Progenitor cell of endocrine pancreas (in vitro differentiated cells): ENCODE measurements at regions not wholly inside any gene's neighbourhood (a gene's known extent, or its start where the extent isn't known, plus 50 kb on each side); places are given as distances from the start of the nearest gene placed in this dataset.

Experiments used
- DNase-seq: peaks from one replicate; pipeline ENCODE4 v3.0.0; 2021; ENCODE audit warnings: low spot score; ENCODE audit not compliant: unreplicated experiment
- H3K27ac Mint-ChIP-seq: 2 replicates; pipeline ENCODE4 v1.8.0; 2021; ENCODE audit warnings: mild to moderate bottlenecking, moderate library complexity, mixed read lengths
- H3K27me3 Mint-ChIP-seq: 2 replicates; pipeline ENCODE4 v1.8.0; 2021; ENCODE audit warnings: mixed read lengths
- H3K36me3 Mint-ChIP-seq: 2 replicates; pipeline ENCODE4 v1.8.0; 2022; ENCODE audit warnings: mixed read lengths; ENCODE audit not compliant: insufficient read depth
- H3K4me1 Mint-ChIP-seq: 2 replicates; pipeline ENCODE4 v1.8.0; 2021; ENCODE audit warnings: low read depth, mixed read lengths
- H3K4me3 Mint-ChIP-seq: 2 replicates; pipeline ENCODE4 v1.8.0; 2021; ENCODE audit warnings: low read depth, mild to moderate bottlenecking, moderate library complexity, mixed read lengths
- H3K9me3 Mint-ChIP-seq: 2 replicates; pipeline ENCODE4 v1.8.0; 2021; ENCODE audit warnings: low read depth, mixed read lengths
- TF ChIP-seq, protein P1 (sequence below): fragments of 200-600 bp; sonication (generic); IDR thresholded peaks from one replicate; pipeline ENCODE4 v1.5.0; 2021; ENCODE audit warnings: antibody characterized with exemption, mild to moderate bottlenecking; ENCODE audit not compliant: unreplicated experiment

GRCh38 chr2:41116106-41116797 is 664.4 kb upstream of the SLC8A1 start:
- no peak for DNase-seq
- H3K9me3 Mint-ChIP-seq = peaks cover 13% of the 10 kb centered on the region
- peaks cover 5% of the 10 kb centered on the region for H3K4me1 Mint-ChIP-seq
- no peaks in the 10 kb centered on the region for H3K36me3 Mint-ChIP-seq
- TF ChIP-seq, protein P1, sequence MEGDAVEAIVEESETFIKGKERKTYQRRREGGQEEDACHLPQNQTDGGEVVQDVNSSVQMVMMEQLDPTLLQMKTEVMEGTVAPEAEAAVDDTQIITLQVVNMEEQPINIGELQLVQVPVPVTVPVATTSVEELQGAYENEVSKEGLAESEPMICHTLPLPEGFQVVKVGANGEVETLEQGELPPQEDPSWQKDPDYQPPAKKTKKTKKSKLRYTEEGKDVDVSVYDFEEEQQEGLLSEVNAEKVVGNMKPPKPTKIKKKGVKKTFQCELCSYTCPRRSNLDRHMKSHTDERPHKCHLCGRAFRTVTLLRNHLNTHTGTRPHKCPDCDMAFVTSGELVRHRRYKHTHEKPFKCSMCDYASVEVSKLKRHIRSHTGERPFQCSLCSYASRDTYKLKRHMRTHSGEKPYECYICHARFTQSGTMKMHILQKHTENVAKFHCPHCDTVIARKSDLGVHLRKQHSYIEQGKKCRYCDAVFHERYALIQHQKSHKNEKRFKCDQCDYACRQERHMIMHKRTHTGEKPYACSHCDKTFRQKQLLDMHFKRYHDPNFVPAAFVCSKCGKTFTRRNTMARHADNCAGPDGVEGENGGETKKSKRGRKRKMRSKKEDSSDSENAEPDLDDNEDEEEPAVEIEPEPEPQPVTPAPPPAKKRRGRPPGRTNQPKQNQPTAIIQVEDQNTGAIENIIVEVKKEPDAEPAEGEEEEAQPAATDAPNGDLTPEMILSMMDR = no peak
- H3K27ac Mint-ChIP-seq = no peak overlapping the region
- H3K27me3 Mint-ChIP-seq = no peaks in the 10 kb centered on the region
- no peak overlapping the region for H3K4me3 Mint-ChIP-seq

GRCh38 chr2:41119489-41119888 is 667.6 kb upstream of the SLC8A1 start:
- Mint-ChIP-seq H3K4me1 (peaks cover 3% of the 10 kb centered on the region), H3K9me3 (peaks cover 4% of the 10 kb centered on the region), H3K36me3 (no peaks in the 10 kb centered on the region), H3K27me3 (no peaks in the 10 kb centered on the region), H3K4me3 (no peak overlapping the region), H3K27ac (no peak overlapping the region)
- TF ChIP-seq, protein P1 = no peak
- DNase-seq = no peak

- Mint-ChIP-seq H3K27me3 (no peaks in the 10 kb centered on the region), H3K9me3 (peaks cover 4% of the 10 kb centered on the region), H3K36me3 (no peaks in the 10 kb centered on the region), H3K4me3 (no peak overlapping the region), H3K27ac (no peak overlapping the region), H3K4me1 (peaks cover 3% of the 10 kb centered on the region)
- DNase-seq = no peak
- TF ChIP-seq, protein P1 = no peak
These were observed 671.5 kb upstream of the SLC8A1 start for GRCh38 chr2:41123341-41123740.

DNA sequence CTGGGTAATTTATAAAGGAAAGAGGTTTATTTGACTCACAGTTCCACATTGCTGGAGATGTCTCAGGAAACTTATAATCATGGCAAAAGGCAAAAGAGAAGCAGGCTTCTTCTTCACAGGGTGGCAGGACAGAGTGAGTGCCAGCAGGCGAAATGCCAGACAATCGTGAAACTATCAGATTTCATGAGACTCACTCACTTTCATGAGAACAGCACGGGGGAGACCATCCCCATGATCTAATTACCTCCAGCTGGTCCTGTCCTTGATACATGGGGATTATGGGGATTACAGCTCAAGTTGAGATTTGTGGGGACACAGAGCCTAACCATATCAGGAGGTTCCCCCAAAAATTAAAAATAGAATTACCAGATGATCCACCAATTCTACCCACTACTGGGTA is 675.5 kb upstream of the SLC8A1 start:
- no peak for DNase-seq
- Mint-ChIP-seq H3K36me3 (no peaks in the 10 kb centered on the region), H3K27me3 (no peaks in the 10 kb centered on the region), H3K4me3 (no peak overlapping the region), H3K9me3 (peaks cover 4% of the 10 kb centered on the region), H3K4me1 (no peaks in the 10 kb centered on the region), H3K27ac (no peak overlapping the region)
- TF ChIP-seq, protein P1 = no peak

GRCh38 chr2:41129988-41130387 is 678.1 kb upstream of the SLC8A1 start:
- Mint-ChIP-seq H3K27me3 (no peaks in the 10 kb centered on the region), H3K9me3 (peaks cover 4% of the 10 kb centered on the region), H3K4me1 (no peaks in the 10 kb centered on the region), H3K4me3 (no peak overlapping the region), H3K36me3 (no peaks in the 10 kb centered on the region), H3K27ac (no peak overlapping the region)
- no peak for DNase-seq
- TF ChIP-seq, protein P1 = no peak
